ENCODE measurements at regions not wholly inside any gene's neighbourhood (a gene's known extent, or its start where the extent isn't known, plus 50 kb on each side); places are given as distances from the start of the nearest gene placed in this dataset.

GRCh38 chr18:76142611-76143010 lies 352.4 kb downstream of the ZNF516 start:
- no peaks in the 10 kb centered on the region for H3K4me1 ChIP-seq
- H3K79me2 ChIP-seq, result no peaks in the 10 kb centered on the region
- no peaks in the 10 kb centered on the region for H3K9me3 ChIP-seq (ENCODE audit: control insufficient read depth, low read length)
- no peak overlapping the region for H3K27ac ChIP-seq
- no peak for TF ChIP-seq CTCF (IDR thresholded peaks at IDR 0.05)
- H3K4me3 ChIP-seq (ENCODE audit: low read depth, low read length), result no peak overlapping the region
- no peaks in the 10 kb centered on the region for H3K27me3 ChIP-seq (ENCODE audit: control insufficient read depth, insufficient read depth, low read length)
- H3K4me2 ChIP-seq (ENCODE audit: low read length), result no peak overlapping the region
- H3K36me3 ChIP-seq (ENCODE audit: control insufficient read depth, insufficient read depth, low read length), result no peaks in the 10 kb centered on the region
- no peak overlapping the region for H3K9ac ChIP-seq
- no peak overlapping the region for H2AFZ ChIP-seq

- H3K9ac ChIP-seq, result no peak overlapping the region
- H2AFZ ChIP-seq, result no peak overlapping the region
- H3K79me2 ChIP-seq, result no peaks in the 10 kb centered on the region
- no peaks in the 10 kb centered on the region for H3K9me3 ChIP-seq (ENCODE audit: control insufficient read depth, low read length)
- H3K4me3 ChIP-seq (ENCODE audit: low read depth, low read length), result no peak overlapping the region
- H3K36me3 ChIP-seq (ENCODE audit: control insufficient read depth, insufficient read depth, low read length), result no peaks in the 10 kb centered on the region
- H3K27ac ChIP-seq, result no peak overlapping the region
- no peak overlapping the region for H3K4me2 ChIP-seq (ENCODE audit: low read length)
- H3K27me3 ChIP-seq (ENCODE audit: control insufficient read depth, insufficient read depth, low read length), result no peaks in the 10 kb centered on the region
- no peaks in the 10 kb centered on the region for H3K4me1 ChIP-seq
- no peak for TF ChIP-seq CTCF (IDR thresholded peaks at IDR 0.05)
These were observed 355.2 kb downstream of the ZNF516 start for GRCh38 chr18:76139844-76140243.

GRCh38 chr18:76137216-76137615 lies 357.8 kb downstream of the ZNF516 start:
- no peak overlapping the region for H3K27ac ChIP-seq
- H3K4me1 ChIP-seq, result no peaks in the 10 kb centered on the region
- no peak overlapping the region for H3K9ac ChIP-seq
- no peaks in the 10 kb centered on the region for H3K9me3 ChIP-seq (ENCODE audit: control insufficient read depth, low read length)
- no peak overlapping the region for H2AFZ ChIP-seq
- no peaks in the 10 kb centered on the region for H3K27me3 ChIP-seq (ENCODE audit: control insufficient read depth, insufficient read depth, low read length)
- no peak overlapping the region for H3K4me2 ChIP-seq (ENCODE audit: low read length)
- H3K4me3 ChIP-seq (ENCODE audit: low read depth, low read length), result no peak overlapping the region
- H3K79me2 ChIP-seq, result no peaks in the 10 kb centered on the region
- H3K36me3 ChIP-seq (ENCODE audit: control insufficient read depth, insufficient read depth, low read length), result no peaks in the 10 kb centered on the region
- TF ChIP-seq CTCF (IDR thresholded peaks at IDR 0.05), result no peak

GRCh38 chr18:76136701-76137100 lies 358.3 kb downstream of the ZNF516 start:
- Histone ChIP-seq H3K4me1 (no peaks in the 10 kb centered on the region), H3K36me3 (ENCODE audit: control insufficient read depth, insufficient read depth, low read length) (no peaks in the 10 kb centered on the region), H2AFZ (no peak overlapping the region), H3K9ac (no peak overlapping the region), H3K4me2 (ENCODE audit: low read length) (no peak overlapping the region), H3K4me3 (ENCODE audit: low read depth, low read length) (no peak overlapping the region), H3K27me3 (ENCODE audit: control insufficient read depth, insufficient read depth, low read length) (no peaks in the 10 kb centered on the region), H3K27ac (no peak overlapping the region), H3K79me2 (no peaks in the 10 kb centered on the region), H3K9me3 (ENCODE audit: control insufficient read depth, low read length) (no peaks in the 10 kb centered on the region)
- no peak for TF ChIP-seq CTCF (IDR thresholded peaks at IDR 0.05)

GRCh38 chr18:76134628-76135027 lies 360.4 kb downstream of the ZNF516 start:
- Histone ChIP-seq H2AFZ (no peak overlapping the region), H3K4me2 (ENCODE audit: low read length) (no peak overlapping the region), H3K79me2 (no peaks in the 10 kb centered on the region), H3K4me1 (no peaks in the 10 kb centered on the region), H3K27ac (no peak overlapping the region), H3K27me3 (ENCODE audit: control insufficient read depth, insufficient read depth, low read length) (no peaks in the 10 kb centered on the region), H3K36me3 (ENCODE audit: control insufficient read depth, insufficient read depth, low read length) (no peaks in the 10 kb centered on the region), H3K4me3 (ENCODE audit: low read depth, low read length) (no peak overlapping the region), H3K9ac (no peak overlapping the region), H3K9me3 (ENCODE audit: control insufficient read depth, low read length) (no peaks in the 10 kb centered on the region)
- no peak for TF ChIP-seq CTCF (IDR thresholded peaks at IDR 0.05)
